HG03108 (cell line): ENCODE measurements at regions not wholly inside any gene's neighbourhood (a gene's known extent, or its start where the extent isn't known, plus 50 kb on each side); places are given as distances from the start of the nearest gene placed in this dataset.

Source experiments
- ATAC-seq: cut with Tn5 transposase; IDR thresholded peaks from one replicate; pipeline ENCODE4 v1.9.1; 2021; ENCODE audit warnings: moderate library complexity; ENCODE audit not compliant: unreplicated experiment

- ATAC-seq: no peak
Measured at GRCh38 chr15:31852933-31853799, 177.1 kb upstream of the CHRNA7 start.

DNA sequence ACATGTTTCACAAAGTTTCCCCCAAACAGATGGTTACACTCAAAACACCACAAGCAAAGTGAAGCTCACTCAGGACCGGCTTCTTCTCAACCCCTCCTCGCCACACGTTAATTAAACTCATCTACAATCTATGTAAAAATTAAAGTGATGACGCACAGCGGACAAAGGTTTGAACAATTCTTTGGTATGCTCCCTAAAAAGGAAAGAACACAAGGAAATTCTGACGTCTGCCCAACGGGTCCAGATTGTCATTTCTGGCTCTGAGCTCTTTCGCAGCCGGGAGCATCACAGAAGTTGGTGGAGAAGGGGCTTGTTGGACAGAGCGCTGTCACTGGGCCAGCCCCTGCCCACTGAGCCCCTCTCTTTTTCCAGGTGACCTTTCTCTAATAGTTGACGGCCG lies 173.7 kb upstream of the CHRNA7 start:
- ATAC-seq: no peak

DNA sequence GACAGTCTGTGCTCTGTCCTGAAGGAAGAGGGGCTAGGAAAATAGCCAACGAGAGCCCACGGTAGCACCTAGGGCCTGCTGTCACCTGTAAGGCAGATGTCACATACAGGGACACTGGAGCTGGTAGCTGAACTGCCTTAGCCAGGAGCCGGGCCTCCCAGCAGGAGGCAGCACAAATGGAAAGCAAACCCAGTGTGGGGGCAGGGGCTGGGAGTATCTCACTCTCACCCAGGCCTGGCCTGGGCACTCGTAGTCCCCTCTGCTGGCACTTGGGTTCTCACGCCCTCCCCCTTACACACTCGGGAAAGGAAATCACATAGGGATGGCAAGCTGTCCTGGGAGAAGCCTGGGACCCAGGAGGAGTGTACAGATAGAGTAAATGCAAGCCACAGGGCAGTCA lies 173.1 kb upstream of the CHRNA7 start:
- no peak for ATAC-seq

DNA sequence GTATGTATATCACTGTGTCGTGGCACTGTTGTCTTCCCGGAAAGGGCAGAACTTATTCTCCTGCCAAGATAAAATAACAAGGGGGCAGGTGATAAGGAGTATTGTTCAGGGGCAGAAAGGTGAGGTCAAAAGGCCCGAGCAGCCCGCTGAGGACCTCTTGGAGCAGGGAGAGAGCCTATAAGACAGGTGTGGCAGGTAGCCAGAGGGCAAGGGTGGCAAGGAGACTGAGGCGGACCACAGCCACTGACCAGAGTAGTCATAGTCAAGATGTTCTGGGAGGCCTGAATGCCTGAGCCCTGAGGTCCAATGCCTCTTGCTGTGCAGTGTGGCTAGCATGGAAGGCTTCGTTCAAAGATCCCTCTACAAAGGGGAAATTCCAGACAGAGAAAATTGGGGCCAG lies 172.3 kb upstream of the CHRNA7 start:
- no peak for ATAC-seq

- no peak for ATAC-seq
Measured at GRCh38 chr15:31866248-31866647, 164.1 kb upstream of the CHRNA7 start.

DNA sequence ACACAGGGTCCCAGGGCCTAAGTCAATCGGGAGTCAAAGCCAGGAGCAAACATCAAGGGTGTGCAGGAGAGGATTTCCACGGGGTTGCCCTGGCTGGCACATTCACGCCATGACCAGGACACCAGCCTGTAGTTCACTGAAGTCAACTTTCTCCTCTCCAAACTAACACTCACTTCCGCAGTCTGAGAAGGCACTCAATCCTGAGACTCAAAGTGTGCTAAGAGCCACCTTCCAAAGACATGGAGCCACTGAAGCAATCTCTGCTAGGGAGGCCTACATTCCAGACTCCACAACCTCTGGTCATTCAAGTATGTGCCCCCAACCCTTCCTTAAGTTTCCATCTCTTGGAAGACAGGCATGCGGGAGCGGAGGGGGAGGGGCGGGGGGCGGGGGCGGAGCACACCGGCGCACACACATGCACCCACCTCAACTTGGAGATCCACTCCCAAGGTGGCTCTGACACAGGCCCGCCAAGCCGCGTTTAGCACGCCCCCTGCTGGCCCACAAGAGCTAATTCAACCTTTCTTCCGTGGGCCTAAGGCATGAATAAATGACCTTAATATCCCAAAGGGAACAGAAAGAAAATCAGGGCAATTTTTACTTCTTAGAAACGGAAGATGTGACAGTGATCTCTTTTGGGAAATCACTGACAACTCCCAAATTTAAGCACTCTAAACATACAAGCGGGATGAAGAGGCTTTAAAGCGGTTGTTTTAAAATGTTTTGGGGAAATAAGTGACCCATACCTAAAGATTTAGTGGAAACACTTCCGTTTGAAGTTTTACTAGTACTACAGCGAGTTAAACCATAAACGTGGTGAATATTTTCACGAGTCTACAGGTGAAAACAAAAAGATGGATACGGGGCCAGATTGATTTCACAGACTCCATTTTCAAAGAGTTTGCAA lies 162.5 kb upstream of the CHRNA7 start:
- no peak for ATAC-seq

- no peak for ATAC-seq
Measured at GRCh38 chr15:31869686-31870307, 160.5 kb upstream of the CHRNA7 start.

DNA sequence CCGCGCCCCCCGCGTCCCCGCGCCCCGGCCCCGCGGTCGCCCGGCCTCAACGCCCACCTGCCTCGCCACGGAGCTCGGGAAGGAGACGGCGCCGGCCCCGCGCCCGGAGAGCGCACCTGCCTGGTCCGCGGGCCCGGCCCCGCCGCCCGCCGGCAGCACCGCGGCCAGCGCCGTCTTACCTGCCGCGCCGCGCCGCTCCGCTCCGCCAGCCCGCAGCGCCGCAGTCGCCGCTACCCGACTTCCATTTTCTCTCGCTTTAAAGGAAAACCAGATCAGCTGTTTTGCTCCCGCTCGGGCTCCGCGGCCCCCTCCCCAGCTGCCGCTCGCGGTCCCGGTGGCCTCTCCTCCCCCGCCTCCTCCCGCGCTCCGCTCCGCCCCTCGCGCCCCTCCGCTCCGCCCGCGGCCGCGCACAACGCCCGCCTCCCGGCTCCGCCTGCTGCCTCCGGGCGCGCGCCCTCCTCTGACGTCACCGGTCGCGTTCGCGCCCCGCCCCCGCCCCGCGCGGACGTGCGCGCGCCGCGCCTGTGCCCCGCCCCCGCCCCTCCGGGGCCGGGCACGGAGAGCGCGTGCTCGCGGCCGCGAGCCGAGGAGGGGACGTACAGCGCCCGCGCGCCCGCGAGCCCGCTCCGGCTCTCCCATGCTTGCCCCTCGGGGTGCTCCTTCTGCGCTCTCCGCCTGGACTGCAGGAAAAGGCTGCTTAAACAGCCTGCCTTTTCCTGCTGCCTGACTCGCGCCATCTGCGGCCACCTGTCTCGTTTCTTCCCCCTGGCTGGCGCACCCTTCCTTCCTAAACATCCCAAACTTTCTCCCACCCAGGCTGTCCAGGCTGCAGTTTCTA lies 159.8 kb upstream of the CHRNA7 start, which contains the start of gene OTUD7A:
TSS of gene OTUD7A (minus strand) at position 346 of the 838 bp plus-strand sequence.
- peak; percentile 89 for ATAC-seq

DNA sequence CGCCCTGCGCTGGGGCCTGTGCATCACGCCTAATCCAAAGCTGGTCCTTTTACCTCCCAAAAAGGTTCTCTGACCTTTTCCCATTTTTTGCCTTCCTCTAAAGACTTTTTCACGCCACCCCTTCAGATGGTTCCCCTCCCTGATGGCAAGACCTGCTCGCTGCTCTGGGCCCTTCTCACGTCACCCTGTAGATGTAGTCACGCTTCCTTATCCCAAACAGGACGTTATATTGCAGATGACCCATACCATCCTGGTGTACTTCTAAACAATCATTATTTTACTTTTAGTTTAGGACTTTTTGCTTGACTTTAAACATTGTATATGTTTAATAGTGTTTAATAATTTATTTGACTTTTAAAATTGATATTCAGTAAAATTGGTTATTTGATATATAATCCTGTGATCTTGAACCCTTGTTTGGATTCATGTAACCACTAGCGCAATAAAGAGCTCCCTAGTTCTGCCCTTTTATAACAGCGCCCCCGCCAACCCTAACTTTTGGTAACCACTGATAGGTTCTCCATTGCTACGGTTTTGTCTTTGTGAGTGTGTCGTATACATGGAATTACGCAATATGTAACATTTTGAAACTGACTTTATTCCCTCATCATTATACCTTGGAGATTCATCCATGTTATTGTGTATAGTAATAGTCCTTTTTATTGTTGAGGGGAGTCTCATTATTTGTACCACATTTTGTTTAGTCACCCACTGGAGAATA lies 159.0 kb upstream of the CHRNA7 start:
- ATAC-seq: peak; percentile 6

DNA sequence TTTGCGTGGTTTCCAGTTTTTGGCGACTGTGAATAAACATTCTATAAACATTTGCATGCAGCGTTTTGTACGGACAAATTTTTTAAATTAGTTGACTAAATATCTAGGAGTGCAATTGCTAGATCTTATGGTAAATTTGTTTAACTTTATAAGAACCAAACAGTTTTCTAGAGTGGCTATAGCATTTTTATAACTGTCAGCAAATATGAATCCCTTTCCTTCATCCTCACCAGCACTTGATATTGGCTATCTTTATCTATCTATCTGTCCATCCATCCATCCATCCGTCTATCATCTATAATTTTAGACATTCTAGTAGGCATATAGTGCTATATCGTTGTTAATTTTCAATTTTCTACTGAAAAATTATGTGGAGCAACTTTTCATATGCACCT lies 158.4 kb upstream of the CHRNA7 start:
- no peak for ATAC-seq

DNA sequence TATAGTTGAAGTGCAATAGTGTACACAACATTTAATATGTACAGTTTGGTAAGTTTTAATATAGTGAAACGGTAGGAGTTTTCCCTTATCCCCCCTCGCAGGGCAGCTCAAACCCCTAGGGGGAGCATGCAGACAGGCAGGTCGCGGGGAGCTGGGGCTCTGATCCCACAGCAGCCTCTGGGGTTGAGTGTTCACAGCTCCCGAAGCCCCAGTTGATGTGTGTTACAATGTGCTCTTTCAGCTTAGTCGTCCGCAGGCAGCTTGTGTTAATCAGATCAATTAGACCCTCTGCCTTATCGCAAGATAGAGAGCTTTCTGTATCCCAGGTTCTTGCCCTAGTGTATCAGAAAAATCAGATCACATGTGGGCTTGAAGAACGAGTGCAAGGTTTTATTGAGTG lies 143.1 kb upstream of the CHRNA7 start:
- ATAC-seq: no peak

DNA sequence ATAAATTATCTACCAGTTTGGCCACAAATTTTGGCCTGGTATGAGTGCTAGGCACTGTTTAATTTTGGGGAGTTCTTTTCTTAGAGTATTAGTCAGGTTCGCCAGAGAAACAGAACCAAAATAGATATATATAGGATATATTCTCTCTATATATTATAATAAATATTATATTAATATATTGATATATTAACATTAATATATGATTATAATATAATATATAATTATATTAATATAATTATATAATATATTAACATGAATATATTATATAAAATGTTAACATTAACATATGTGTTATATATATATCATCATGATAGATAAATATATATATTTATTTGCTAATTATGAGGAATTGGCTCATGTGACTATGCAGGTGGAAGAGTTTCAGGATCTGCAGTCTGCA lies 137.8 kb upstream of the CHRNA7 start:
- no peak for ATAC-seq

GRCh38 chr15:31893780-31894179 lies 136.5 kb upstream of the CHRNA7 start:
- no peak for ATAC-seq

GRCh38 chr15:31897746-31898145 lies 132.6 kb upstream of the CHRNA7 start:
- no peak for ATAC-seq

GRCh38 chr15:31901501-31901900 lies 128.8 kb upstream of the CHRNA7 start:
- no peak for ATAC-seq

DNA sequence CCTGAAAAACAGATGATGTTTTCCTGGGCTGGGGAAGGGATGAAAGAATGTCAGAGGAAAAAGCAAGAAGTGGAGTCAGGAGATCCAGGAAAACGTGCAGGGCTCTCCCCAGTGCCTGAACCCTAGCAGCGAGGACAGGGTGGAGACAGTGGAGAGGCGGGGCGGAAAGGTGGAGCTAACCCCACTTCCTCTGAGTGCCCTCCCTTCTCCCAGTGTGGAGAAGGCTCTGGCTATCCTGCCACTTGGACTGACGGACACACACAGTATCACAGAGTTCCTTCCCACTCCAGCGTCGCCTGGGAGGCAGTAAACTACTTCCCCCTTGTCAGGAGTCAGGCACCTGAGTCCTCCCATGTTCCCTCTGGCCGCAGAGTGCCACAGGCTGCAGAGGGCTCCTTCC lies 125.3 kb upstream of the CHRNA7 start:
- no peak for ATAC-seq

DNA sequence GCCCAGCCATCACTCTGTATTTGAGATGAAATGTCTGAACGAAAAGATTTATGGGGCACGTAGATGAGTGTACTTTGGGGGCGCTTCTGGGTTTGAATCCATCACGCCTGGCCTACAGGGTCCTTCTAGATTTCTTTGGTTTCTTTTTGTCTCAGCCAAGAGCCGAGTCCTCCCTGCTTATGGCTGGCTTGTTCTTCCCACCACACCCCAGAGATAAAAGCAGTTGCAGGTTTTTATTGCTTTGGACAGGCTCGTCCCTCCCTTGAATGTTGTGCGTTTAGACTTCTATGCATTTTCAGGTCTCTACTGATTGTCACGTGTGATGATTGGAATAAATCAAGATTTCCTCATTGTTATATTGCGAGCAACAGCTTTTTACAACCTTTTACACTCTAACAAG lies 104.8 kb upstream of the CHRNA7 start:
- no peak for ATAC-seq

DNA sequence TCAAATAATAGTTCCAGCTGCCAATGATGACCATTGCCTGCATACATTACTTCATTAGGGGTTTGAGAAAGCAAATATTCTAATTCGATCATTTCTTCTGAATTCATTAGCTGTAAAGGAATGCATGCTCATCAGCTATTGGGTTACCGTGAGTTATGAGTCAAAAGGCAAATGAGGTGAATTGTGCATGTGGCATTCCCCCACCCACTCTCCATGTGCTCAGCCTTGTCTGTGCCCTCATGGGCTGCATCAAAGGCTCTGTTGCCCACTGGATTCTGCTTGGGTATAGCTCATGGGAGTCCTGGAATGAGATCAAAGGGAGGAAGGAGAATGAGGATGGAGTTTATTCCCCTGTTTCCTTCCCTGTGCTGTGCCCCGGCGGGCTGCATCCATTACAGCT lies 99.3 kb upstream of the CHRNA7 start:
- ATAC-seq: no peak

DNA sequence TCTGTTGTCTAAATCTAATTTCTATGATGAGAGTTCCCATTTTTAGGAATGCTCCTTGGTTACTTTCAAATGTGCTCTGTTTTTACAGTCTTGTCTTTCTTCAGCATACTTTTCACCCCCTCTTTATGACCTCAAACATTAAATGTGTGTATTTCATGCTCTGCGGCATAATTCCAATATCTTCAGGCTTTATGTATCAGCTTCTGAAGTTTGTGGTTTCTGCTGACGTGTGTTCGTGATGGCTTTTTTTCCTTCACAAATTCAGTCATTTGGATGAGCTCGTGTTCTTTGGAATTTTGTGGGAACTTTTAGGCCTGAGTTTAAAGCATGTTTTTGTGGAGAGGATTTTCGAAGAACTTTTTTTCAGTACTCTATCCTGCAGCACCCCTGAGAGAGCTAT lies 97.7 kb upstream of the CHRNA7 start:
- ATAC-seq: no peak

DNA sequence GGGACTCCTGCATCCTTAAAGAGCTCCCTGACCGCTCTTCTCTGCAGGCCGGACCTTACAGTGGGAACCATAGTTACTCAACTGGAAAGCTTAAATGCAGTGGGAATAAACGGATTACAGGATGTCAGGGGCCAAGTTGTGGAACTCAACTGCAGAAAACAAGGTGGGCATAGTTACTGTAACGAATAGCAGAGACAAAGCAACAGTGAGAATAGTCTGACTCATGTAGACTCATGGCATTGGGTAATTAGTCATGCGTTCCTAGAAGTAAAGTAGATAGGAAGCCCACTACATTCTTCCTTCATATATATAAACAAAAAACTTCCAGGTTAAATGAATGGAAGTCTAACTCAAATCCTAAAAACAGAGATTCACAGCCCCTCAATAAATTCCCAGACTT lies 95.5 kb upstream of the CHRNA7 start:
- ATAC-seq: no peak
